ENCODE measurements at regions not wholly inside any gene's neighbourhood (a gene's known extent, or its start where the extent isn't known, plus 50 kb on each side); places are given as distances from the start of the nearest gene placed in this dataset.

- no peak for DNase-seq
- H3K36me3 Mint-ChIP-seq (ENCODE audit: low read depth): peaks cover 2% of the 10 kb centered on the region
- H3K9me3 ChIP-seq (ENCODE audit: control insufficient read depth, low read length, poor library complexity, severe bottlenecking): no peaks in the 10 kb centered on the region
- no peak overlapping the region for H3K4me3 Mint-ChIP-seq
- no peak overlapping the region for H3K27ac Mint-ChIP-seq
- H3K4me1 Mint-ChIP-seq: no peaks in the 10 kb centered on the region
- H3K27me3 Mint-ChIP-seq: peaks cover 37% of the 10 kb centered on the region
- no peak for ATAC-seq
Measured at GRCh38 chr12:93041416-93041815, 112.3 kb upstream of the EEA1 start.

DNA sequence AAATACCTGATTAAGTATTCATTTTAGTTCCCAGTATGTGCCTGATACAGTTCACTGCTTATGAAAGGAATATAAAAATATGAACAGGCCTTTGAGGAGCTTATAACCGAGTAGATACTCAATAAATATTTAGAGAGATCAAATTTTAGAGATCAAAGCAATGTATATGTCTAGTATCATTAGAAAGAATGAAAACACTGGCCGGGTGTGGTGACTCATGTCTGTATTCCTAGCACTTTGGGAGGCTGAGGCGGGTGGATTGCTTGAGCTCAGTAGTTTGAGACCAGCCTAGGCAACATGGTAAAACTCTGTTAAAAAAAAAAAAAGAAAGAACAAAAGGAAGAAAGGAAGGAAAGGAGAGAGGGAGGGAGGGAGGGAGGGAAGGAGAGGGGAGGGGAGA lies 113.2 kb upstream of the EEA1 start:
- Mint-ChIP-seq H3K36me3 (ENCODE audit: low read depth) (peaks cover 5% of the 10 kb centered on the region), H3K27me3 (peaks cover 40% of the 10 kb centered on the region)

DNA sequence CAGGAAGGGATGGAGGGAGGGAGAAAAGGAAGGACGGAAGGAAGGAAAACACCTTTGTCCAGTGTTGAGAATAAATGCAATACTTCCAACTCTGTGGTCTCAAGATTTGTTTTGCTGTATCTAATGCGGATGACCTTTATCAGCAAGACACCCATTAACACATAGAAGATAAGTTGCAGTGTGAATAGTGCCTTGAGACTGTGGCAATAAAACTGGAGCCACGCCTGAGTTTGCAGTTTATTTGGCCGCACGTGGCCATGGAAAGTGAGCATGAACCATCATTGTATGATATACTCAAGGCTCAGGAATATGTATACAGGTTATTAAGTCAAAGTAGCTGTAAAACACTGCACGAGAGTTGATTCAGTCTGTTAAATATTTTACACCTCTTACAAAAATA lies 113.6 kb upstream of the EEA1 start:
- Mint-ChIP-seq H3K27ac (no peak overlapping the region), H3K36me3 (ENCODE audit: low read depth) (peaks cover 5% of the 10 kb centered on the region), H3K4me1 (no peaks in the 10 kb centered on the region), H3K27me3 (peaks cover 40% of the 10 kb centered on the region), H3K4me3 (no peak overlapping the region)
- ATAC-seq (no peak), DNase-seq (no peak)
- no peaks in the 10 kb centered on the region for H3K9me3 ChIP-seq (ENCODE audit: control insufficient read depth, low read length, poor library complexity, severe bottlenecking)

More for the DNA sequence above, 113.2 kb upstream of the EEA1 start:
- H3K27ac Mint-ChIP-seq: no peak overlapping the region
- ATAC-seq (no peak), DNase-seq (no peak)
- H3K4me1 Mint-ChIP-seq: no peaks in the 10 kb centered on the region
- no peaks in the 10 kb centered on the region for H3K9me3 ChIP-seq (ENCODE audit: control insufficient read depth, low read length, poor library complexity, severe bottlenecking)
- H3K4me3 Mint-ChIP-seq: no peak overlapping the region

DNA sequence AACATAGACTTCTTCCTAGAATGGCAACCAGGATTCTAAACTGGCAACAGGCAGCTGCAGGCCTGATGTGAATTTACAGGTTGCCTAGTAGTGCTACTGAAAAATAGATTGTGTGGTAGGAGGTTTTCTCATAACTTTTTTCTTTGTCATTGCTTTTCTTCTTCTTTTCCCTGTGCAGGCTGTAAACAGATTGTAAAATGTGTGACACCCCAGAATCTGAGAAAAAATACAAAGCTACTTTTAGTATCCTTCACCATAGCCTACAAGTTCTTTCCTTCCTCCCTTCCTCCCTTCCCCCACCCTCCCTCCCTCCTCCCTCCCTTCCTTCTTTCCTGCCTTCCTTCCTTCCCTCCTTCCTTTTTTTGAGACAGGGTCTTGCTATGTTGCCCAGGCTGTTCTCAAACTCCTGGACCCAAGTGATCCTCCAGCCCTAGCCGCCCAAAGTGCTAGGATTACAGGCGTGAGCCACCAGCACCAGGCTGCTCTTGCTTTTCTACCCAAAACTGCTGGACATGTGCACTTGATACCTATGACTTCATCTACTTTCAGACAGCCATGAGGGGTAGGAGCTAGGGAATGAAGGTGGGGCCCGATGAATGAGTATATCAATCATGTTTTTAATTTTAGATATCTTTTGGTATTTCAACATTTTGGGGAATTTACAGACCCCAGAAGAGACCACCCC lies 114.2 kb upstream of the EEA1 start:
- DNase-seq (no peak), ATAC-seq (no peak)
- Mint-ChIP-seq H3K4me3 (no peak overlapping the region), H3K36me3 (ENCODE audit: low read depth) (peaks cover 5% of the 10 kb centered on the region), H3K27ac (no peak overlapping the region), H3K27me3 (peaks cover 47% of the 10 kb centered on the region), H3K4me1 (no peaks in the 10 kb centered on the region)
- H3K9me3 ChIP-seq (ENCODE audit: control insufficient read depth, low read length, poor library complexity, severe bottlenecking): no peaks in the 10 kb centered on the region

GRCh38 chr12:93043877-93044209 lies 114.7 kb upstream of the EEA1 start:
- no peaks in the 10 kb centered on the region for H3K9me3 ChIP-seq (ENCODE audit: control insufficient read depth, low read length, poor library complexity, severe bottlenecking)
- Mint-ChIP-seq H3K4me1 (no peaks in the 10 kb centered on the region), H3K4me3 (no peak overlapping the region), H3K36me3 (ENCODE audit: low read depth) (peaks cover 5% of the 10 kb centered on the region), H3K27me3 (peaks cover 46% of the 10 kb centered on the region), H3K27ac (no peak overlapping the region)
- ATAC-seq: no peak
- no peak for DNase-seq

DNA sequence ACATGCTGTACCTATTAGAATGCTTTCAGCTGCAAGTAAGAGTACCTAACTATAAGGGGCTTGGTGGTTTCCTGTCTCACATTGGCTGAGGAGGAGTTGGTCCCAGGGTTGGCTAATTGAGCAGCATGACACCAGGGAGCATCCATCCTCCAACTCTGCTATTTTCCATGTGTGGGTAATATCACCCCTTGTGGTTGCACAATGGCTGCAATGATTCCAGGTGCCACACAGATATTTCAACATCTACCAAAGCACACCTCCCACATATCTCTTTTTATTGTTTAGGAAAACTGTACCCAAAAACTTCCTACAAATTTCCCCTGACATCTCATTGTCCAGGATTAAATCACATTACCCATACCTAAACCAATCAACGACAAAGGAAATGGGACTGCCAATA lies 118.0 kb upstream of the EEA1 start:
- H3K36me3 Mint-ChIP-seq (ENCODE audit: low read depth): peaks cover 7% of the 10 kb centered on the region
- H3K4me1 Mint-ChIP-seq: peaks cover 3% of the 10 kb centered on the region
- no peaks in the 10 kb centered on the region for H3K9me3 ChIP-seq (ENCODE audit: control insufficient read depth, low read length, poor library complexity, severe bottlenecking)
- no peak overlapping the region for H3K27ac Mint-ChIP-seq
- DNase-seq: no peak
- peaks cover 31% of the 10 kb centered on the region for H3K27me3 Mint-ChIP-seq
- H3K4me3 Mint-ChIP-seq: no peak overlapping the region
- no peak for ATAC-seq

- Mint-ChIP-seq H3K4me1 (peaks cover 3% of the 10 kb centered on the region), H3K27ac (no peak overlapping the region), H3K4me3 (no peak overlapping the region), H3K27me3 (peaks cover 39% of the 10 kb centered on the region), H3K36me3 (ENCODE audit: low read depth) (peaks cover 5% of the 10 kb centered on the region)
- ATAC-seq: no peak
- no peaks in the 10 kb centered on the region for H3K9me3 ChIP-seq (ENCODE audit: control insufficient read depth, low read length, poor library complexity, severe bottlenecking)
- no peak for DNase-seq
Measured at GRCh38 chr12:93048656-93049055, 119.6 kb upstream of the EEA1 start.

- Mint-ChIP-seq H3K36me3 (ENCODE audit: low read depth) (peaks cover 5% of the 10 kb centered on the region), H3K4me1 (peaks cover 3% of the 10 kb centered on the region), H3K27me3 (peaks cover 44% of the 10 kb centered on the region), H3K27ac (no peak overlapping the region), H3K4me3 (no peak overlapping the region)
- DNase-seq (no peak), ATAC-seq (no peak)
- no peaks in the 10 kb centered on the region for H3K9me3 ChIP-seq (ENCODE audit: control insufficient read depth, low read length, poor library complexity, severe bottlenecking)
Measured at GRCh38 chr12:93050026-93050747, 121.1 kb upstream of the EEA1 start.

DNA sequence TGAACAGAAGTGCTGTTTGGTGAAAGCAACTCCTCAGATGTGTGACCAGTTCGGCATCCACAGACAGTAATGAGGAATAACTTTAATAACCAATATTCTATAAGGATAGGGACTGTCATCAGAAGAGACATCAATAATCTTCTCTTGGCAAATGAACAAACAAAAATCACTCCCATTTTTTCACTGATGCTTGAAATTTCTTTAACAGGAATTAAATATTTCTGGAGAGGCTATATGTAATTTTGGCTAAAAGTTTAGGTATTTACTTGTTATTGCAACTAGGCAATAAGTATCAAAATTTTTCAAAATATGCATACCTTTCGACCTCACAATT lies 121.6 kb upstream of the EEA1 start:
- no peaks in the 10 kb centered on the region for H3K9me3 ChIP-seq (ENCODE audit: control insufficient read depth, low read length, poor library complexity, severe bottlenecking)
- Mint-ChIP-seq H3K36me3 (ENCODE audit: low read depth) (peaks cover 5% of the 10 kb centered on the region), H3K4me1 (peaks cover 3% of the 10 kb centered on the region), H3K4me3 (no peak overlapping the region), H3K27me3 (peaks cover 49% of the 10 kb centered on the region), H3K27ac (no peak overlapping the region)
- DNase-seq (no peak), ATAC-seq (no peak)

- peaks cover 61% of the 10 kb centered on the region for H3K27me3 Mint-ChIP-seq
- H3K27ac Mint-ChIP-seq: no peak overlapping the region
- peaks cover 3% of the 10 kb centered on the region for H3K4me1 Mint-ChIP-seq
- H3K9me3 ChIP-seq (ENCODE audit: control insufficient read depth, low read length, poor library complexity, severe bottlenecking): no peaks in the 10 kb centered on the region
- H3K4me3 Mint-ChIP-seq: no peak overlapping the region
- no peak for DNase-seq
- peaks cover 8% of the 10 kb centered on the region for H3K36me3 Mint-ChIP-seq (ENCODE audit: low read depth)
- ATAC-seq: no peak
Measured at GRCh38 chr12:93054021-93054420, 124.9 kb upstream of the EEA1 start.

DNA sequence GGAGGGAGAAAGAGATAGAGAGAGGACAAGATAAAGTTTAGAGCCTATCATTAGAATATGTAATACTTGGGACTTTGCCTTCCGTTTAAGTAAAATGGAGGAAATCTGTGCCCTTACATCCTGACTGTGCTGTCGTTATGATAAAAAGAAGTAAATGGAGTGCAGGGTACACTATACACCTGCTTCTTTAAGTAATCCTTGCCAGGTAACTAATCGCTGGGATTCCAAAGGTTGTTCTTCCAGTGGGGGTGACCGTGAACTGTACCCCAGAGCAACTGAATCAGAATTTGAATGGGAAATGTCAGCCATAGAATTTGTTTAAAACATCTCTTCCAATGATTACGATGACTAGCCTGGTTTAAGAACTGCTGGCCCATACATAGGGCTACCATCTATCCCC lies 126.1 kb upstream of the EEA1 start:
- DNase-seq (no peak), ATAC-seq (no peak)
- no peak overlapping the region for H3K4me3 Mint-ChIP-seq
- peaks cover 70% of the 10 kb centered on the region for H3K27me3 Mint-ChIP-seq
- no peak overlapping the region for H3K27ac Mint-ChIP-seq
- peaks cover 3% of the 10 kb centered on the region for H3K4me1 Mint-ChIP-seq
- H3K36me3 Mint-ChIP-seq (ENCODE audit: low read depth): peaks cover 8% of the 10 kb centered on the region
- H3K9me3 ChIP-seq (ENCODE audit: control insufficient read depth, low read length, poor library complexity, severe bottlenecking): no peaks in the 10 kb centered on the region

DNA sequence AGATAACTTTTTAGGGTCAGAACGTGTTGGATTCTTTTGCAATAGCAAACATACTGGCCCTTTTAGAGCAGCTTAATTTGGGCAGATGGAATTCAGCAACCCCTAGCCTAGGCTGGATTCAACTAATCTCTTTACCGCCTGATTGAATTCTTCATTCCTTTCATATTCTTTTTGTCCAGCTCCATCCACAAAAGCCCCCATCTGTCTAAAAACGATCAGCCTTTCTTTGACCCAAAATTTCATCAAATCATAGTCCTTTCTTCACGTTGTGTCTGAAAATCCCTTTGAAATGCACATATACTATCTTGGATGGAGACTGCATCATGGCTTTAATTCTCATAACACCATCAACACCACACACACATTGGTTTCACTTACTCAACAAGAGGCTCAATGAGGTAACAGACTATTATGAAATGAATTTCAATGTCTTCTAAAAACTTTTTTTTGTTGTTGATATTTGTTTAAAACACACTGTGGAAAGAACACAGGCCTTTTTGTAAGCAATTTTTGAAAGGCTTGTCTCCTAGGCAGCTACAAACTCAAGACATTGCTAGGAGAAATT lies 128.0 kb upstream of the EEA1 start:
- H3K4me3 Mint-ChIP-seq: no peak overlapping the region
- no peak for ATAC-seq
- H3K9me3 ChIP-seq (ENCODE audit: control insufficient read depth, low read length, poor library complexity, severe bottlenecking): no peaks in the 10 kb centered on the region
- no peaks in the 10 kb centered on the region for H3K4me1 Mint-ChIP-seq
- no peak for DNase-seq
- H3K36me3 Mint-ChIP-seq (ENCODE audit: low read depth): peaks cover 6% of the 10 kb centered on the region
- H3K27me3 Mint-ChIP-seq: peaks cover 69% of the 10 kb centered on the region
- no peak overlapping the region for H3K27ac Mint-ChIP-seq

DNA sequence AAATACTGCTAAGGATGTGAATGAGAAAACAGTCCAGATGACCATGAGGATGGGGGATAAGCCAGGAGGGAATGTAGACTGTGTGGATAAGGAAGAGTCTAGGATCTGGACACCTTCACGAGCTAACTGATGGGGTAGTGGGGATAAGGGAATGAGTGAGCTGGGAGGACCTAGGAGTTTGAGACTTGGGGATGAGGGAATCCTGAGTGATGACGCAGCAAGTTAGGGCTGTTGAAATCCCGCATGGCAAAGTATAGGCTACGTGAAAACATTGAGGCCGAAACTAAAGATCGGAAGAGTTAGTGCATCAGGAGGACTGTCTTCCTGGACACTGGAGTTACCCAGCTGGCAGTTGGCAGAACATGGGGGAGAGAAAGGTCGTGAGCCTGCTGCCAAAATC lies 129.2 kb upstream of the EEA1 start:
- Mint-ChIP-seq H3K27ac (no peak overlapping the region), H3K27me3 (peaks cover 60% of the 10 kb centered on the region)

GRCh38 chr12:93059288-93059687 lies 130.2 kb upstream of the EEA1 start:
- no peaks in the 10 kb centered on the region for H3K9me3 ChIP-seq (ENCODE audit: control insufficient read depth, low read length, poor library complexity, severe bottlenecking)
- Mint-ChIP-seq H3K27ac (no peak overlapping the region), H3K4me1 (no peaks in the 10 kb centered on the region), H3K4me3 (no peak overlapping the region), H3K36me3 (ENCODE audit: low read depth) (peaks cover 6% of the 10 kb centered on the region), H3K27me3 (peaks cover 62% of the 10 kb centered on the region)
- no peak for ATAC-seq
- no peak for DNase-seq

More for the DNA sequence above, 129.2 kb upstream of the EEA1 start:
- DNase-seq (no peak), ATAC-seq (no peak)
- H3K4me1 Mint-ChIP-seq: no peaks in the 10 kb centered on the region
- no peaks in the 10 kb centered on the region for H3K9me3 ChIP-seq (ENCODE audit: control insufficient read depth, low read length, poor library complexity, severe bottlenecking)
- peaks cover 6% of the 10 kb centered on the region for H3K36me3 Mint-ChIP-seq (ENCODE audit: low read depth)
- no peak overlapping the region for H3K4me3 Mint-ChIP-seq
